ENCODE measurements at regions not wholly inside any gene's neighbourhood (a gene's known extent, or its start where the extent isn't known, plus 50 kb on each side); places are given as distances from the start of the nearest gene placed in this dataset.

DNA sequence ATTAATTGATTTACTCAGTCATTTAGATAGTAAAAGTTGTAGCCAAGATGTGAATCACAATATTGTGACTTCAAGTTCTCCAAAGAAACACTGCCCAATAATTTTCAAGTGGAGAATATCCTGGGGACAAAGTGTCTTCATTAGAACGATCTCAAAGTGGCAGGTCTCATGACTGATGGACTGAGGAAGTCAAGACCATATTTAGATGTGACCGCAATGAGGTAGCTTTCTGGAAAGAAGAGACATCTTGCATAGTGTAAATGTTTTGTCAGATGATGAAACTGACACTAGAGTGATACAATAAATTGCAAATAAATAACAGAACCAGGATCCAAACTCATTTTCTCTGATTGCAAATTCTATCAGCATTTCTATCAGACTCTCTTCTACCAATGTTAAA is 1476.9 kb downstream of the EFNB2 start:
- TF ChIP-seq, protein P1, sequence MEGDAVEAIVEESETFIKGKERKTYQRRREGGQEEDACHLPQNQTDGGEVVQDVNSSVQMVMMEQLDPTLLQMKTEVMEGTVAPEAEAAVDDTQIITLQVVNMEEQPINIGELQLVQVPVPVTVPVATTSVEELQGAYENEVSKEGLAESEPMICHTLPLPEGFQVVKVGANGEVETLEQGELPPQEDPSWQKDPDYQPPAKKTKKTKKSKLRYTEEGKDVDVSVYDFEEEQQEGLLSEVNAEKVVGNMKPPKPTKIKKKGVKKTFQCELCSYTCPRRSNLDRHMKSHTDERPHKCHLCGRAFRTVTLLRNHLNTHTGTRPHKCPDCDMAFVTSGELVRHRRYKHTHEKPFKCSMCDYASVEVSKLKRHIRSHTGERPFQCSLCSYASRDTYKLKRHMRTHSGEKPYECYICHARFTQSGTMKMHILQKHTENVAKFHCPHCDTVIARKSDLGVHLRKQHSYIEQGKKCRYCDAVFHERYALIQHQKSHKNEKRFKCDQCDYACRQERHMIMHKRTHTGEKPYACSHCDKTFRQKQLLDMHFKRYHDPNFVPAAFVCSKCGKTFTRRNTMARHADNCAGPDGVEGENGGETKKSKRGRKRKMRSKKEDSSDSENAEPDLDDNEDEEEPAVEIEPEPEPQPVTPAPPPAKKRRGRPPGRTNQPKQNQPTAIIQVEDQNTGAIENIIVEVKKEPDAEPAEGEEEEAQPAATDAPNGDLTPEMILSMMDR (IDR thresholded peaks at IDR 0.05), result no peak
- TF ChIP-seq POLR2A (IDR thresholded peaks at IDR 0.05), result no peak
- intact Hi-C loops (cut with DNase I; ENCODE audit: low total_unique reads), result no loop called here
- no peak overlapping the region for H3K4me3 ChIP-seq (ENCODE audit: low read depth, poor library complexity, severe bottlenecking)
- no peak for DNase-seq (ENCODE audit: low spot score in 2 of 2)
- WGBS, 2 donors, result 65% methylated on average over 2 of the region's 2 CpGs

DNA sequence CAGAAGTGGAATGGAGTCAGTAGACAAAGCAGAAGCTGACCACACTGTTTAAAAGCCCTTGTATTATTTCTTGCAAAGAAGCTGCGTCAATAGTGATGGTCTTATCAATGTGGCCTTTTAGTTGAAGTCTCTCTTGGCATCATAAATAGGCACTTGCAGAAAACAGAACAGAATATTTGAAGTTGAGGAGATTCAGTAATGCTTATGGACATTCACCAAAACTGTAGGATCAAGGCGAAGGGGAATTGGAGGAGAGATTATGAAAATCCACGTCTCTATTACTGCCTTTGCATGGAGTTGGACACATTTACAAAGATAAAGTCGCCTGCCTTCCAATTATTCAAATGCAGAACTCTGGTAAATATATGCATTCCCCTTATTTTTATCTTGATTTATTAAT is 1482.8 kb downstream of the EFNB2 start:
- no peak for DNase-seq (ENCODE audit: low spot score in 2 of 2)
- TF ChIP-seq POLR2A (IDR thresholded peaks at IDR 0.05), result no peak
- TF ChIP-seq, protein P1 (IDR thresholded peaks at IDR 0.05), result no peak
- no peak overlapping the region for H3K4me3 ChIP-seq (ENCODE audit: low read depth, poor library complexity, severe bottlenecking)
- intact Hi-C loops (cut with DNase I; ENCODE audit: low total_unique reads), result no loop called here
- WGBS, 2 donors, result 91 to 94% methylated on average over 4 of the region's 4 CpGs

DNA sequence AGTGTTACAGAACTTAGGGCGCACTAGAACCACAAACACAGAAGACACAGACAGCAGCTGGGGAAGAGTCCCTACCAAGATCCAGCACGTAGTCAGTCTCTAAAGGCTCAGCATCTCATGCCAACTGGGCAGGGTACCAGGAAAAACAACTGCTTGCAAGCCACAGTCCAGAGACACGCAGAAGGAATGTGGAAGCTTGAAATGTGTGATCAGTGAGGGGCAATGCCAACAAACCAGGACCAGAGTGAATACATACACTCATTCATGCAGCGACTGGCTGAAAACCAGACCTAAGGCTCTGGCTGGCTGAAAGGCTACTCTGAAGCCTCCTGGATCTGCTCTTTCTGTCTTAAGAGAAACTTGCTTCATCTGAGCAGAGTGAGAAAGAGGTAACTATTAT is 1484.8 kb downstream of the EFNB2 start:
- 60 to 74% methylated on average over 4 of the region's 4 CpGs for WGBS, 2 donors
- TF ChIP-seq, protein P1 (IDR thresholded peaks at IDR 0.05), result no peak
- no peak for TF ChIP-seq POLR2A (IDR thresholded peaks at IDR 0.05)
- intact Hi-C loops (cut with DNase I; ENCODE audit: low total_unique reads), result no loop called here
- no peak for DNase-seq (ENCODE audit: low spot score in 2 of 2)
- H3K4me3 ChIP-seq (ENCODE audit: low read depth, poor library complexity, severe bottlenecking), result no peak overlapping the region

DNA sequence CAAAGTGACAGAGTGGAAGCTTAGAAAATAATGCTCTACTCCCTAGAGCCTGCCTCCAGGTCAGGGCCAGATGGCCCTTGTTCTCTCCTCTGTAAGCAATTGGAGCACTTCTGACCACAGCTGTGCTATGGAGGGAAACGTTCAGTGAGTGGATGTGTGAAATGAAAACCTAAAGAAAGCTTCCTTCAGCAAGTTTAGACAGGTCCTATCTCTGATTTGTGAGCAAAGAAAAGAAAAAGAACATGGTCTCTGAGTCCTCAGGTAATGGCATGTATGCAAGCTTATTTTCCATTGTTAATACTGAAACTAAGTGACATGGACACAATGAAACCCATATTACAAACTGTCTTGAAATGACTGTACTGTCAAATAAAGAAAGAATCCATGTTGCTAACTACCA is 1486.8 kb downstream of the EFNB2 start:
- WGBS, 2 donors, result 23 to 29% methylated on average over 1 of the region's 1 CpG
- intact Hi-C loops (cut with DNase I; ENCODE audit: low total_unique reads), result no loop called here
- DNase-seq (ENCODE audit: low spot score in 2 of 2), result no peak
- TF ChIP-seq, protein P1 (IDR thresholded peaks at IDR 0.05), result no peak
- TF ChIP-seq POLR2A (IDR thresholded peaks at IDR 0.05), result no peak
- no peak overlapping the region for H3K4me3 ChIP-seq (ENCODE audit: low read depth, poor library complexity, severe bottlenecking)

DNA sequence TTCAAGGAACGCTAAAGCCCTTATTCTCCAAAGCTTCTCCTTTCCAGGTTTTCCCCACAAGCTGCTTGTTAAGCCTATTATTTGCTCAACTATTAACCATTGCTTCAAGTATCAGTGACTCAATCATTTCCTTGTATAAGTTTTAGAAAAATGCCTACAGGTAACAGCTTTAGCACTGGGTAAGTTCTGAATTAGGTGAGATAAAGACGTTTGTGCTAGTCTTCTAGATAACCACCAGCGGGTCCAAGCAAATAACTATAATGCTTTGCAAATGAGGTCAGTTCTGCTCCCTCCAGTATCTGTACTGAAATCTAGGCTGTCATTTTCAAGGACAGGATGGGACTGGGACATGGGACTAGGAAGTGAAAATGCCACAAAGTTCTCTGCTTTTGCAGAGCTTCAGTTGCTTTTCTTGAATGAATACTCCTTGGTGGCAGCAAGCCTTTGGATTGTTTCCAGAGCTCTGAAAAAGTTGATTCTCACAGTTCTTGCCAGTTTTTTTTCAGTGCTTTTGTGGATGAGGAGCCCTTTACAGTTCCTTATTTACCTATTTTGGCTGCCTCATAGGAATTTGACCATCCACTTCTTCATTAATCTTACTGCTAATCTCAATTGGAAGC is 1487.7 kb downstream of the EFNB2 start:
- WGBS, 2 donors, result 65 to 67% methylated on average over 3 of the region's 3 CpGs
- TF ChIP-seq, protein P1 (IDR thresholded peaks at IDR 0.05), result no peak
- TF ChIP-seq POLR2A (IDR thresholded peaks at IDR 0.05), result no peak
- H3K4me3 ChIP-seq (ENCODE audit: low read depth, poor library complexity, severe bottlenecking), result no peak overlapping the region
- no peak for DNase-seq (ENCODE audit: low spot score in 2 of 2)
- intact Hi-C loops (cut with DNase I; ENCODE audit: low total_unique reads), result no loop called here

DNA sequence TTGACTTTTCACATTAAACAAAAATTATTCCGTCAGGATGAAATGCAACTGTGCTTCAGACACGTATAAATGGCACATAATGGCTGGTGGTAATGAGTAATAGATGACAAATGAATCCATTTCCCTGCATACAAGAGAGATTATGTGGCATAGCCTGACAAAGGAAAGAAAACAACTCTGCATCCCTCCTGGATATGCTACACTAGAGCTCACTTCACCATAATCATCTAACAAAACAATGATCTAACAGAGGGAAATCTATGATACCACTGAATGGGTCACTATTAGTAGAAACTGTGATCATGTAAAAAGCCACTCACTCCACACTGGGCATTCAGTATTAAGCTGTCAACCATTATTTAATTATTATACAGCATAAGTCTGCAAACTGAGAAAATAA is 1498.4 kb downstream of the EFNB2 start:
- intact Hi-C loops (cut with DNase I; ENCODE audit: low total_unique reads), result no loop called here
- 91 to 92% methylated on average over 2 of the region's 2 CpGs for WGBS, 2 donors
- H3K4me3 ChIP-seq (ENCODE audit: low read depth, poor library complexity, severe bottlenecking), result no peak overlapping the region
- TF ChIP-seq, protein P1 (IDR thresholded peaks at IDR 0.05), result no peak
- TF ChIP-seq POLR2A (IDR thresholded peaks at IDR 0.05), result no peak
- no peak for DNase-seq (ENCODE audit: low spot score in 2 of 2)

Data from lower leg skin (tissue), 4 donors.